OCI-LY3 (cell line): ENCODE measurements at regions not wholly inside any gene's neighbourhood (a gene's known extent, or its start where the extent isn't known, plus 50 kb on each side); places are given as distances from the start of the nearest gene placed in this dataset.

Source experiments
- H2AFZ ChIP-seq: fragments of 200-600, 300-600 bp; shearing (Covaris generic); 2 replicates; pipeline ENCODE4 v1.6.0; 2014; ENCODE audit warnings: antibody characterized with exemption, low read depth, low read length
- H3K27ac ChIP-seq: fragments of 200-600, 300-600 bp; sonication (generic); 2 replicates; pipeline ENCODE4 v1.5.1; 2014; ENCODE audit warnings: mild to moderate bottlenecking, low read length, moderate library complexity, mixed read lengths
- H3K27me3 ChIP-seq: fragments of 200-600, 300-600 bp; sonication (generic); 2 replicates; pipeline ENCODE4 v1.6.1; 2014; ENCODE audit warnings: low read depth, low read length, mixed read lengths
- H3K36me3 ChIP-seq: fragments of 200-600, 300-600 bp; sonication (generic); replicated peaks from 2 replicates; pipeline ENCODE3; 2014; ENCODE audit warnings: low read depth, low read length, mixed read lengths
- H3K4me1 ChIP-seq: fragments of 300-600, 200-600 bp; sonication (generic); 2 replicates; pipeline ENCODE4 v1.6.1; 2014; ENCODE audit warnings: low read length, mixed read lengths
- H3K4me2 ChIP-seq: fragments of 200-600, 300-600 bp; sonication (generic); 2 replicates; pipeline ENCODE4 v1.6.1; 2014; ENCODE audit warnings: low read length, mixed read lengths
- H3K4me3 ChIP-seq: fragments of 300-600, 200-600 bp; sonication (generic); 2 replicates; pipeline ENCODE4 v1.5.1; 2014; ENCODE audit warnings: antibody characterized with exemption, mild to moderate bottlenecking, low read length, moderate library complexity
- H3K79me2 ChIP-seq: fragments of 300-600, 200-600 bp; shearing (Covaris generic); 2 replicates; pipeline ENCODE4 v1.6.1; 2014; ENCODE audit warnings: mild to moderate bottlenecking, low read length, mixed read lengths
- H3K9ac ChIP-seq: fragments of 300-600, 200-600 bp; shearing (Covaris generic); 2 replicates; pipeline ENCODE4 v1.6.0; 2014; ENCODE audit warnings: mild to moderate bottlenecking, low read length, moderate library complexity
- H3K9me3 ChIP-seq: fragments of 200-600, 300-600 bp; shearing (Covaris generic); 2 replicates; pipeline ENCODE4 v1.6.1; 2014; ENCODE audit warnings: low read length, mixed read lengths; ENCODE audit not compliant: insufficient read depth
- H4K20me1 ChIP-seq: fragments of 200-600, 300-600 bp; sonication (generic); 2 replicates; pipeline ENCODE4 v1.6.1; 2016; ENCODE audit warnings: low read length, mixed read lengths; ENCODE audit not compliant: insufficient read depth
- CTCF ChIP-seq: fragments of 200-600, 300-600 bp; sonication (generic); IDR thresholded peaks from 2 replicates; pipeline ENCODE4 v1.5.1; 2014; ENCODE audit warnings: antibody characterized with exemption, low read length, low read depth
- EZH2phosphoT487 ChIP-seq: fragments of 200-600 bp; shearing (Covaris generic); IDR thresholded peaks from 2 replicates; pipeline ENCODE4 v1.6.1; 2018; ENCODE audit warnings: antibody characterized with exemption, mixed run types, low read depth

GRCh38 chr7:114755856-114756255, 166.0 kb upstream of the MDFIC start:
- Histone ChIP-seq H3K4me3 (no peak overlapping the region), H3K36me3 (no peaks in the 10 kb centered on the region), H3K4me1 (peaks cover 30% of the 10 kb centered on the region), H4K20me1 (no peaks in the 10 kb centered on the region), H3K9ac (no peak overlapping the region), H3K4me2 (no peak overlapping the region), H3K9me3 (no peaks in the 10 kb centered on the region), H3K27ac (no peak overlapping the region), H3K79me2 (no peaks in the 10 kb centered on the region), H3K27me3 (no peaks in the 10 kb centered on the region), H2AFZ (no peak overlapping the region)
- TF ChIP-seq CTCF (no peak), EZH2phosphoT487 (no peak)

- H4K20me1 ChIP-seq: no peaks in the 10 kb centered on the region
- H3K4me3 ChIP-seq: no peak overlapping the region
- no peaks in the 10 kb centered on the region for H3K27me3 ChIP-seq
- no peaks in the 10 kb centered on the region for H3K36me3 ChIP-seq
- H3K79me2 ChIP-seq: no peaks in the 10 kb centered on the region
- no peak overlapping the region for H3K9ac ChIP-seq
- peaks cover 30% of the 10 kb centered on the region for H3K4me1 ChIP-seq
- peak overlapping the region; percentile 22 for H3K27ac ChIP-seq
- H3K9me3 ChIP-seq: no peaks in the 10 kb centered on the region
- TF ChIP-seq EZH2phosphoT487 (no peak), CTCF (no peak)
- peak overlapping the region; percentile 46 for H3K4me2 ChIP-seq
- no peak overlapping the region for H2AFZ ChIP-seq
Measured at GRCh38 chr7:114758661-114759227, 163.2 kb upstream of the MDFIC start.

GRCh38 chr7:114759347-114760062, 162.4 kb upstream of the MDFIC start:
- no peaks in the 10 kb centered on the region for H4K20me1 ChIP-seq
- H3K79me2 ChIP-seq: no peaks in the 10 kb centered on the region
- no peak overlapping the region for H3K4me2 ChIP-seq
- no peaks in the 10 kb centered on the region for H3K9me3 ChIP-seq
- no peak overlapping the region for H3K9ac ChIP-seq
- no peak overlapping the region for H3K27ac ChIP-seq
- H3K4me1 ChIP-seq: peaks cover 30% of the 10 kb centered on the region
- H2AFZ ChIP-seq: no peak overlapping the region
- no peak overlapping the region for H3K4me3 ChIP-seq
- H3K36me3 ChIP-seq: no peaks in the 10 kb centered on the region
- no peaks in the 10 kb centered on the region for H3K27me3 ChIP-seq
- TF ChIP-seq EZH2phosphoT487 (no peak), CTCF (no peak)

GRCh38 chr7:114760477-114760876, 161.4 kb upstream of the MDFIC start:
- no peak overlapping the region for H3K9ac ChIP-seq
- no peak for TF ChIP-seq CTCF
- TF ChIP-seq EZH2phosphoT487: no peak
- peaks cover 30% of the 10 kb centered on the region for H3K4me1 ChIP-seq
- no peaks in the 10 kb centered on the region for H3K36me3 ChIP-seq
- no peaks in the 10 kb centered on the region for H4K20me1 ChIP-seq
- no peak overlapping the region for H3K27ac ChIP-seq
- no peak overlapping the region for H3K4me3 ChIP-seq
- H3K9me3 ChIP-seq: no peaks in the 10 kb centered on the region
- H3K27me3 ChIP-seq: no peaks in the 10 kb centered on the region
- H2AFZ ChIP-seq: no peak overlapping the region
- no peaks in the 10 kb centered on the region for H3K79me2 ChIP-seq
- H3K4me2 ChIP-seq: no peak overlapping the region
